Gastrocnemius medialis (tissue), 4 donors: ENCODE measurements at regions not wholly inside any gene's neighbourhood (a gene's known extent, or its start where the extent isn't known, plus 50 kb on each side); places are given as distances from the start of the nearest gene placed in this dataset.

Source experiments
- CTCF ChIP-seq, 5 experiments: fragments of 450-650 bp in 3 of 5; fragments of 200-600 bp in 2 of 5; sonication (generic) in 2 of 5; IDR thresholded peaks in 4 of 5; conservative IDR thresholded peaks in 1 of 5; 1 replicate in 4 of 5; 2 replicates in 1 of 5; pipeline ENCODE4 v1.5.1; 2016 to 2019; ENCODE audit warnings: antibody characterized with exemption in 5 of 5, mild to moderate bottlenecking in 3 of 5, moderate library complexity in 3 of 5
- POLR2A ChIP-seq, 2 donors: fragments of 450-650 bp; IDR thresholded peaks; one replicate each; pipeline ENCODE4 v1.6.1; 2017; ENCODE audit warnings: antibody characterized with exemption in 2 of 2, mild to moderate bottlenecking in 2 of 2, moderate library complexity in 2 of 2

GRCh38 chr2:104598636-104599035, 255.3 kb upstream of the POU3F3 start:
- TF ChIP-seq CTCF (IDR thresholded peaks at IDR 0.05 in 4 of 5, conservative IDR thresholded peaks at IDR 0.05 in 1 of 5) (no peak), POLR2A (IDR thresholded peaks at IDR 0.05) (no peak)
